Spinal cord (tissue), 9 donors: ENCODE measurements at regions not wholly inside any gene's neighbourhood (a gene's known extent, or its start where the extent isn't known, plus 50 kb on each side); places are given as distances from the start of the nearest gene placed in this dataset.
"Not testable (repeated sequence)": the region's sequence is repeated elsewhere in the genome, so short reads cannot be mapped to it uniquely, and the experiment has no call there.

Experiments
- DNase-seq, 6 donors: peaks; one replicate each; pipeline versions ENCODE4 v3.0.0 to v3.0.0-alpha.2; 2013 to 2015; ENCODE audit warnings: low spot score in 6 of 6, low read depth in 4 of 6
- H3K27ac ChIP-seq: one replicate; pipeline ENCODE4 v1.5.1; 2013; ENCODE audit warnings: low read depth, low read length, control low read depth
- H3K27me3 ChIP-seq: one replicate; pipeline ENCODE4 v1.6.1; 2013; ENCODE audit warnings: low read length; ENCODE audit not compliant: control insufficient read depth, insufficient read depth
- H3K36me3 ChIP-seq: one replicate; pipeline ENCODE4 v1.6.1; 2013; ENCODE audit warnings: low read length; ENCODE audit not compliant: control insufficient read depth, insufficient read depth
- H3K4me1 ChIP-seq: one replicate; pipeline ENCODE4 v1.6.1; 2013; ENCODE audit warnings: low read length; ENCODE audit not compliant: control insufficient read depth, insufficient read depth
- H3K4me3 ChIP-seq: one replicate; pipeline ENCODE4 v1.5.1; 2013; ENCODE audit warnings: low read depth, low read length, control low read depth
- H3K9me3 ChIP-seq: one replicate; pipeline ENCODE4 v1.6.1; 2013; ENCODE audit warnings: low read length; ENCODE audit not compliant: control insufficient read depth, insufficient read depth
- WGBS: methylation state at CpG from one replicate; pipeline ENCODE4 v1.1.5; 2013; ENCODE audit warnings: missing lambda C conversion rate; ENCODE audit not compliant: insufficient coverage; 5-methylcytosine and 5-hydroxymethylcytosine counted together
- donor health status: healthy.

DNA sequence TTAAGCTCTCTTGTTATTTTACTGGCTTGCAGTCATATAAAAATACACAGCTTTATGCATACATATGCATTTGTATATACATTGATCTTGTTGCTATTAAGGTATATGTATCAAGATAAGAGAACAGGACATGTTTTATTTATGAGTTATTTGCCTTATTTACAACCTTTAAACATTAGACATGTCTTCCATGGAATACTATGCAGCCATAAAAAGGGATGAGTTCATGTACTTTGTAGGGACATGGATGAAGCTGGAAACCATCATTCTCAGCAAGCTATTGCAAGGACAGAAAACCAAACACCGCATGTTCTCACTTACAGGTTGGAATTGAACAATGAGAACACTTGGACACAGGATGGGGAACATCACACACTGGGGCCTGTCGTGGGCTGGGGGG lies 179.2 kb upstream of the GK2 start:
- 100% methylated on average over 1 of the region's 2 CpGs for WGBS

GRCh38 chr4:79585834-79586233 lies 177.8 kb upstream of the GK2 start:
- Histone ChIP-seq H3K27ac (no peak overlapping the region), H3K4me3 (no peak overlapping the region), H3K27me3 (no peaks in the 10 kb centered on the region), H3K36me3 (no peaks in the 10 kb centered on the region), H3K9me3 (no peaks in the 10 kb centered on the region), H3K4me1 (no peaks in the 10 kb centered on the region)
- WGBS: 100% methylated on average over 1 of the region's 3 CpGs
- no peak for DNase-seq

More for the DNA sequence above, 179.2 kb upstream of the GK2 start:
- not testable (repeated sequence) for DNase-seq, H3K27me3 ChIP-seq, H3K36me3 ChIP-seq, H3K9me3 ChIP-seq, H3K4me3 ChIP-seq, H3K27ac ChIP-seq, H3K4me1 ChIP-seq

- H3K9me3 ChIP-seq: no peaks in the 10 kb centered on the region
- H3K4me1 ChIP-seq: no peaks in the 10 kb centered on the region
- no peak overlapping the region for H3K4me3 ChIP-seq
- no peaks in the 10 kb centered on the region for H3K27me3 ChIP-seq
- no peak for DNase-seq
- 82% methylated on average over 1 of the region's 2 CpGs for WGBS
- no peaks in the 10 kb centered on the region for H3K36me3 ChIP-seq
- no peak overlapping the region for H3K27ac ChIP-seq
Measured at GRCh38 chr4:79585330-79585729, 177.3 kb upstream of the GK2 start.

DNA sequence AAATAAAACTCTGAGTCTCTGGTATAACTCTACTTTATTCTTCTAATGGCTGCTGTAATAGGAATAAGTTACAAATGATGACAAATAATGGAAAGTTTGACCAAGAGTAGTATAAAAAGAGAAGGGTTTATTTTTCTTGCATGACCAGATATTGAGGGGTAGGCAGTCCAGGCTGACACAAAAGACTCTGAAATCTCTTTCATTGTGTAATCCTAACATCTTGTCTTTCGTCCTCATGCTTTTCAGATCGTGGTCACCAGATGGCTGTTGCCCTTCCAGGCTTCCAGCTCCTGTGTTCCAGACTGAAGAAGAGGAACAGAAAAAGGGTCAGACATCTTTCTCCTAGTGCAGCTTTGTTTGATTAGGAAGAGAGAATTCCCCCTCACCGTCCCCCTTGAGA lies 176.9 kb upstream of the GK2 start:
- H3K27ac ChIP-seq: no peak overlapping the region
- no peaks in the 10 kb centered on the region for H3K36me3 ChIP-seq
- DNase-seq: no peak
- H3K27me3 ChIP-seq: no peaks in the 10 kb centered on the region
- no peaks in the 10 kb centered on the region for H3K4me1 ChIP-seq
- H3K4me3 ChIP-seq: no peak overlapping the region
- no CpG with 5 or more reads among the region's 3 CpGs for WGBS
- H3K9me3 ChIP-seq: no peaks in the 10 kb centered on the region

DNA sequence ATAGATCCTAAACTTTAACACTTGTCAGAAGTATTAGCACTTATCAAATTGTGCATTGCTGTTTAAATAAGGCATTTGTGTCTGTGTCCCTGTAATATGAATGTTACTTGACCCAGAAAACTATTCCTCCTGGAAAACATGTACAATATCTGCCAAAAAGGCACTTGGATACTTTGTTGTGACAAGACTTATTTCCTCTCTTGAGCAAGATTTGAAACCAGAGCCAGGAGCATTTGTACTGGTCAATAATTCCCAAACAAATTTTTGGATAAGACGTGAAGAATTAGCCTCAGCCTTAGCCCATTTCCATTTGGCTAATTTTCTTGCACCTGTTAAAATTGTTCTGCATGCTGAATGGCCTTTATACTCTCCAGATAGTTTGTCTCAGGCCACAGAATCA lies 176.3 kb upstream of the GK2 start:
- DNase-seq: no peak
- no peaks in the 10 kb centered on the region for H3K4me1 ChIP-seq

DNA sequence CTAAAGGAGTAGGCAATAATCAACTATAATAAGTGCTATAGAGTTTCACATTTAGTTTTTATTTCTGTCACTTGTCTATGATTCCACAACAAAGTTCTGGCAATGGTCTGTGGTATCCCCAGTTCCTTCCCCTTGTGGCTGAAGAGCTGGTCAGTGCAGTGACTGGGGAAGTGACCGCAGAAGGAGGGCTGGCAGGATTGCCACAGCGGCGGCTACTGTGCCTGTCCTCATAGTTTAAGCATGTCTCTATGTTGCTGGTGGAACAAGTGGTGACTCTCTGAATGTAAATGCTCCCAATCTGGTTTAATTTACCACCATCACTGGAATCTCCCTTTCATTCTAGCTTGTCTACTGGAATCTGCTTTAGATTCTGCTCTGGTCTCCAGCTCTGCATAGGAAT lies 170.6 kb upstream of the GK2 start:
- no peaks in the 10 kb centered on the region for H3K36me3 ChIP-seq
- no peak overlapping the region for H3K4me3 ChIP-seq
- no peaks in the 10 kb centered on the region for H3K4me1 ChIP-seq
- WGBS: no CpG with 5 or more reads among the region's 3 CpGs
- no peaks in the 10 kb centered on the region for H3K27me3 ChIP-seq
- no peak overlapping the region for H3K27ac ChIP-seq
- H3K9me3 ChIP-seq: no peaks in the 10 kb centered on the region
- no peak for DNase-seq

More for the DNA sequence above, 176.3 kb upstream of the GK2 start:
- H3K27ac ChIP-seq: no peak overlapping the region
- H3K27me3 ChIP-seq: no peaks in the 10 kb centered on the region
- no peaks in the 10 kb centered on the region for H3K9me3 ChIP-seq
- 100% methylated on average over 1 of the region's 1 CpG for WGBS
- H3K4me3 ChIP-seq: no peak overlapping the region
- no peaks in the 10 kb centered on the region for H3K36me3 ChIP-seq

- H3K27ac ChIP-seq: no peak overlapping the region
Measured at GRCh38 chr4:79576429-79576753, 168.4 kb upstream of the GK2 start.

GRCh38 chr4:79575709-79576428 lies 167.8 kb upstream of the GK2 start:
- 90% methylated on average over 6 of the region's 7 CpGs for WGBS
- Histone ChIP-seq H3K9me3 (no peaks in the 10 kb centered on the region), H3K27ac (no peak overlapping the region)

More at GRCh38 chr4:79576429-79576753, 168.4 kb upstream of the GK2 start:
- H3K27me3 ChIP-seq: no peaks in the 10 kb centered on the region
- peak; percentile 13 to 92 (median 31) for DNase-seq
- H3K4me3 ChIP-seq: no peak overlapping the region
- no peaks in the 10 kb centered on the region for H3K9me3 ChIP-seq
- WGBS: 66% methylated on average over 4 of the region's 6 CpGs
- H3K36me3 ChIP-seq: no peaks in the 10 kb centered on the region
- H3K4me1 ChIP-seq: no peaks in the 10 kb centered on the region

GRCh38 chr4:79574741-79575451 lies 166.9 kb upstream of the GK2 start:
- Histone ChIP-seq H3K4me3 (no peak overlapping the region), H3K27me3 (no peaks in the 10 kb centered on the region), H3K9me3 (no peaks in the 10 kb centered on the region), H3K27ac (no peak overlapping the region), H3K36me3 (no peaks in the 10 kb centered on the region), H3K4me1 (no peaks in the 10 kb centered on the region)
- DNase-seq: no peak
- 93% methylated on average over 2 of the region's 7 CpGs for WGBS

More at GRCh38 chr4:79575709-79576428, 167.8 kb upstream of the GK2 start:
- no peak overlapping the region for H3K4me3 ChIP-seq
- no peaks in the 10 kb centered on the region for H3K36me3 ChIP-seq
- no peaks in the 10 kb centered on the region for H3K27me3 ChIP-seq
- peak in 2 of 6 donors; percentile 4 to 31 for DNase-seq
- H3K4me1 ChIP-seq: no peaks in the 10 kb centered on the region

DNA sequence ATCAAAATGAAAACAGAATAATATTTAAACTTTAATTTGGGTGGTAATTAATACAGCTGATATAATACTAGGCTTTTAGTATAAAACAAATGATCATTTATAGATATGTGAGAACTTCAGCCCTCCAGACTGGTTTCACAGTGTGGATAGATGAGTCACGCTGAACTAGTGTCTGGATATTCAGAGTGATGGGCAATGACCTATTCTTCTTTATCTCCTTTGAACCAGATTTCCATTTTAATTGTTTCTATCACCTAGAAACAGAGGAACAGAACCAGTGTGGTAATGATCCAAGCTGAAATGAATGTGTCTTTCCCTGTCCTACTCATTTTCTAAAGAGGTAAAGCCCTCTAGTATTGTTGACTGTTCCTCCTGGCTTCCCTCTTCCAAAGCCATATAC lies 155.2 kb upstream of the GK2 start:
- Histone ChIP-seq H3K9me3 (no peaks in the 10 kb centered on the region), H3K4me3 (no peak overlapping the region), H3K27me3 (no peaks in the 10 kb centered on the region), H3K4me1 (no peaks in the 10 kb centered on the region), H3K36me3 (no peaks in the 10 kb centered on the region), H3K27ac (no peak overlapping the region)
- WGBS: no CpG with 5 or more reads among the region's 1 CpG
- DNase-seq: no peak
